HG03108 (cell line): ENCODE measurements at regions not wholly inside any gene's neighbourhood (a gene's known extent, or its start where the extent isn't known, plus 50 kb on each side); places are given as distances from the start of the nearest gene placed in this dataset.

Experiments
- ATAC-seq: cut with Tn5 transposase; IDR thresholded peaks from one replicate; pipeline ENCODE4 v1.9.1; 2021; ENCODE audit warnings: moderate library complexity; ENCODE audit not compliant: unreplicated experiment

GRCh38 chr6:169971081-169971861 is 219.8 kb downstream of the ERMARD start:
- ATAC-seq: no peak

- no peak for ATAC-seq
Observed at GRCh38 chr6:169970306-169970988, 219.0 kb downstream of the ERMARD start.

- no peak for ATAC-seq
Observed at GRCh38 chr6:169969372-169970099, 218.1 kb downstream of the ERMARD start.

- ATAC-seq: no peak
Observed at GRCh38 chr6:169968541-169969270, 217.3 kb downstream of the ERMARD start.

GRCh38 chr6:169967687-169968086 is 216.3 kb downstream of the ERMARD start:
- ATAC-seq: no peak

GRCh38 chr6:169966312-169967181 is 215.1 kb downstream of the ERMARD start:
- ATAC-seq: no peak

GRCh38 chr6:169965657-169966311 is 214.4 kb downstream of the ERMARD start:
- ATAC-seq: no peak

- no peak for ATAC-seq
Observed at GRCh38 chr6:169965239-169965638, 213.8 kb downstream of the ERMARD start.

GRCh38 chr6:169964486-169965180 is 213.2 kb downstream of the ERMARD start:
- ATAC-seq: no peak

- no peak for ATAC-seq
Observed at GRCh38 chr6:169963581-169964297, 212.3 kb downstream of the ERMARD start.

- ATAC-seq: no peak
Observed at GRCh38 chr6:169962604-169963469, 211.4 kb downstream of the ERMARD start.

- no peak for ATAC-seq
Observed at GRCh38 chr6:169961772-169962561, 210.5 kb downstream of the ERMARD start.

- no peak for ATAC-seq
Observed at GRCh38 chr6:169960886-169961611, 209.6 kb downstream of the ERMARD start.

GRCh38 chr6:169960521-169960885 is 209.1 kb downstream of the ERMARD start:
- ATAC-seq: no peak

- ATAC-seq: no peak
Observed at GRCh38 chr6:169960003-169960344, 208.6 kb downstream of the ERMARD start.
